Neural progenitor cell (in vitro differentiated cells): ENCODE measurements at regions not wholly inside any gene's neighbourhood (a gene's known extent, or its start where the extent isn't known, plus 50 kb on each side); places are given as distances from the start of the nearest gene placed in this dataset.

Source experiments
- CTCF ChIP-seq: fragments of 200-600 bp; sonication (generic); IDR thresholded peaks from 2 replicates; pipeline ENCODE4 v1.5.1; 2017; ENCODE audit warnings: antibody characterized with exemption, mild to moderate bottlenecking
- EZH2 ChIP-seq: fragments of 200-600 bp; sonication (generic); IDR thresholded peaks from 2 replicates; pipeline ENCODE4 v1.6.1; 2017; ENCODE audit warnings: antibody characterized with exemption, mild to moderate bottlenecking, moderate library complexity

DNA sequence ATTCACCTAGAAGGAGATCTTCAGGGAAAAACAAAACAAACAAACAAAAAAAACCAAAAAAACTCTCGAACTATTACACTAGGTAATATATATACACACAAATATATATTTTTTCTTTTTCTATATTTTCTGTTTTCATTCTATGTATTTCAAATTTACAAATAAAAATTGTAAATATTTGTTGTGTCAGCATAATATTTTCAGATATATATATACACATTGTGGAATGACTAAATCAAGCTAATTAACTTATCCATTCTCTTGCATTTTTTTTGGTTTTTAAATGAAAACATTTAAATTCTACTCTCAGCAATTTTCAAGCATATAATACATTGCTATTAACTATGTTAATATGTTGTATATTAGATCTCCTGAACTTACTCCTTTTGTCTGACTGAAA, 762.0 kb upstream of the PCDH10 start:
- TF ChIP-seq EZH2 (no peak), CTCF (no peak)
